OCI-LY3 (cell line): ENCODE measurements at regions not wholly inside any gene's neighbourhood (a gene's known extent, or its start where the extent isn't known, plus 50 kb on each side); places are given as distances from the start of the nearest gene placed in this dataset.

Source experiments
- CTCF ChIP-seq: fragments of 200-600, 300-600 bp; sonication (generic); IDR thresholded peaks from 2 replicates; pipeline ENCODE4 v1.5.1; 2014; ENCODE audit warnings: antibody characterized with exemption, low read length, low read depth
- EZH2phosphoT487 ChIP-seq: fragments of 200-600 bp; shearing (Covaris generic); IDR thresholded peaks from 2 replicates; pipeline ENCODE4 v1.6.1; 2018; ENCODE audit warnings: antibody characterized with exemption, mixed run types, low read depth

GRCh38 chr4:116573540-116573939 lies 511.8 kb downstream of the TRAM1L1 start:
- TF ChIP-seq CTCF (no peak), EZH2phosphoT487 (no peak)
